ENCODE measurements at regions not wholly inside any gene's neighbourhood (a gene's known extent, or its start where the extent isn't known, plus 50 kb on each side); places are given as distances from the start of the nearest gene placed in this dataset.
"Not testable (repeated sequence)": the region's sequence is repeated elsewhere in the genome, so short reads cannot be mapped to it uniquely, and the experiment has no call there.

DNA sequence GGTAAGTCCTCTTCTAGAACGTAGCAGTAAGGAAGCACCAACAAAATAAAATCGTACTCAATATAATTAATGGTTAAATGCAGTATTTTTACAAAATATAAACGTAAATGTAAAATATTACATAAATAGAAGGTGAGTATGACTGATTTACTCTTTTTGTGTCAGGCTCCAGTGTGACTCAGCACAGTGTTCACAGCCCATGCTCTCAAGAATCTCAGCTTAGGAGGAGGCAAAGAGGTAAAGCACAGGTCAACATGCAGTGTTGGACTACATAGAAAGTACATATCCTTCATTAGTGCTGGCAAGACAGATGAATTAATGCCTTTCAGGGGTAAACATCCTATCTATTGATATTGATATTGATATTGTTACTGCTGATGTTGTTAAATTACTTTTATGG lies 2050.6 kb upstream of the RAG2 start:
- Histone ChIP-seq H3K4me1 (no peaks in the 10 kb centered on the region), H3K27me3 (no peaks in the 10 kb centered on the region), H3K27ac (no peak overlapping the region), H3K4me3 (no peak overlapping the region), H3K9me3 (no peaks in the 10 kb centered on the region), H3K36me3 (no peaks in the 10 kb centered on the region)
- WGBS, 5 donors = 50 to 62% (median 56%) methylated on average over 3 of the region's 3 CpGs
- no peak for DNase-seq
- TF ChIP-seq, protein P1, sequence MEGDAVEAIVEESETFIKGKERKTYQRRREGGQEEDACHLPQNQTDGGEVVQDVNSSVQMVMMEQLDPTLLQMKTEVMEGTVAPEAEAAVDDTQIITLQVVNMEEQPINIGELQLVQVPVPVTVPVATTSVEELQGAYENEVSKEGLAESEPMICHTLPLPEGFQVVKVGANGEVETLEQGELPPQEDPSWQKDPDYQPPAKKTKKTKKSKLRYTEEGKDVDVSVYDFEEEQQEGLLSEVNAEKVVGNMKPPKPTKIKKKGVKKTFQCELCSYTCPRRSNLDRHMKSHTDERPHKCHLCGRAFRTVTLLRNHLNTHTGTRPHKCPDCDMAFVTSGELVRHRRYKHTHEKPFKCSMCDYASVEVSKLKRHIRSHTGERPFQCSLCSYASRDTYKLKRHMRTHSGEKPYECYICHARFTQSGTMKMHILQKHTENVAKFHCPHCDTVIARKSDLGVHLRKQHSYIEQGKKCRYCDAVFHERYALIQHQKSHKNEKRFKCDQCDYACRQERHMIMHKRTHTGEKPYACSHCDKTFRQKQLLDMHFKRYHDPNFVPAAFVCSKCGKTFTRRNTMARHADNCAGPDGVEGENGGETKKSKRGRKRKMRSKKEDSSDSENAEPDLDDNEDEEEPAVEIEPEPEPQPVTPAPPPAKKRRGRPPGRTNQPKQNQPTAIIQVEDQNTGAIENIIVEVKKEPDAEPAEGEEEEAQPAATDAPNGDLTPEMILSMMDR (IDR thresholded peaks at IDR 0.05) = no peak
- TF ChIP-seq POLR2A (IDR thresholded peaks at IDR 0.05) (no peak), EP300 (IDR thresholded peaks at IDR 0.05) (no peak), POLR2AphosphoS5 (IDR thresholded peaks at IDR 0.05) (no peak)
- intact Hi-C loops (cut with DNase I; ENCODE audit: low total_unique reads) = no loop called here

DNA sequence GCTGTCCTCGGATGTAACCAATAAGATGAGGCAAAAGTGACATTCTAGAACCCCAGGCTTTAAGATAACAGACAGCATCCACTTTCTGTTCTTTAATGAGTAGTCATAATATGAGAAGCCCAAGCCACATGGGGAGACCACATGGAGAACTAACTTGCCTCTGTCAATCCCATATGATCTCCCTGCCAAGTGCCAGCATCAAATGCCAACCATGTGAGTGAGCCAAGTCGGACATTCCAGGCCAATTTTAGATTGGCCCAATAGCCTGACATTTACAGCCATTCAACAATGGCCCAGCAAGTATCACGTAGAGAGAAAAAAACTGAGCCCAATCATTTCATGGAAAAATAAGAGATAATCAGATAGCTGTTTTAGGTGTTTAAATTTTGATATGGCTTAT lies 2048.3 kb upstream of the RAG2 start:
- H3K36me3 ChIP-seq = no peaks in the 10 kb centered on the region
- peaks cover 0 to 18% (median 10%) of the 10 kb centered on the region in 4 donors for H3K9me3 ChIP-seq
- intact Hi-C loops (cut with DNase I; ENCODE audit: low total_unique reads) = no loop called here
- H3K4me3 ChIP-seq = no peak overlapping the region
- no peak for DNase-seq
- H3K4me1 ChIP-seq = no peaks in the 10 kb centered on the region
- no peak overlapping the region for H3K27ac ChIP-seq
- no peak for TF ChIP-seq EP300 (IDR thresholded peaks at IDR 0.05)
- TF ChIP-seq, protein P1 (IDR thresholded peaks at IDR 0.05) = no peak
- TF ChIP-seq POLR2AphosphoS5 (IDR thresholded peaks at IDR 0.05) = no peak
- TF ChIP-seq POLR2A (IDR thresholded peaks at IDR 0.05) = no peak
- no peaks in the 10 kb centered on the region for H3K27me3 ChIP-seq
- whole genome bisulfite sequencing, 5 donors = 68 to 84% (median 77%) methylated on average over 3 of the region's 3 CpGs

DNA sequence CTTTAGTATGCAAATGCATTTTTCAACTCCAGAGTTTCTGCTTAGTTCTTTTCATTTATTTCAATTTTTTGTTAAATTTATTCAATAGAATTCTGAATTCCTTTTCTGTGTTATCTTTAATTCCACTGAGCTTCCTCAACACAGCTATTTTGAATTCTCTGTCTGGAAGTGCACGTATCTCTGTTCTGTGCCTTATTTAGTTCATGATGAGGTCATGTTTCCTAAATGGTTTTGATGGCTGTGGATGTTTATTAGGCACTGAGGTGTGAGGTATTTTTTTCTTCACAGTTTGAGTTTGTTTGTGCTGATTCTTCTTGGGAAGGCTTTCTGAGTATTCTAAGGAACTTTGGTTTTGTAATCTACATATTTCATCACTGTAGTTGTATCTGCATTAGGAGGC lies 2042.8 kb upstream of the RAG2 start:
- Histone ChIP-seq H3K27ac (no peak overlapping the region), H3K27me3 (no peaks in the 10 kb centered on the region), H3K4me3 (no peak overlapping the region), H3K36me3 (no peaks in the 10 kb centered on the region), H3K9me3 (peaks cover 0 to 18% (median 13%) of the 10 kb centered on the region in 4 donors), H3K4me1 (no peaks in the 10 kb centered on the region)
- DNase-seq = no peak
- TF ChIP-seq, protein P1 (IDR thresholded peaks at IDR 0.05) = no peak
- TF ChIP-seq POLR2AphosphoS5 (IDR thresholded peaks at IDR 0.05) (no peak), POLR2A (IDR thresholded peaks at IDR 0.05) (no peak), EP300 (IDR thresholded peaks at IDR 0.05) (no peak)
- intact Hi-C loops (cut with DNase I; ENCODE audit: low total_unique reads) = no loop called here
- 64 to 87% (median 80%) methylated on average over 1 of the region's 1 CpG for WGBS, 5 donors

DNA sequence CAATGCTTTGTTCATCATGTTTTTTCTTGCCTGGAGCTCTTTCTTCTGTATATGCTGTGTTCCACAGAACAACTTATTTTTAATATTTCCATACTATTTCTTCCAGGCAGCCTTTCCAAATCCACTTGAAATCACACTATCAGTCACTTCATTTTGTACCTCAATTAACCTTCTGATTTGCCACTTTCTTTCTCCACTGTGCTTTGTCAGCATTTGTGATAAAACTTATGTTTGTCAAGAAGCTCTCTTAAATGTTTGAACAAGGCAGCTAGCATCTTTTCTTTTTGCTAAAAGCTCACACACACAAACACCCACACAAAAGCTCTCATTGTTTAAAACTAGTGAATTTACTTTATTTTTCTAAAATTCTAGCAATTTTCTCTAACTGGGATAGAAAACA lies 2014.7 kb upstream of the RAG2 start:
- TF ChIP-seq, protein P1 (IDR thresholded peaks at IDR 0.05) = no peak
- no peak for TF ChIP-seq POLR2AphosphoS5 (IDR thresholded peaks at IDR 0.05)
- no peak for TF ChIP-seq EP300 (IDR thresholded peaks at IDR 0.05)
- TF ChIP-seq POLR2A (IDR thresholded peaks at IDR 0.05) = no peak
- no peak overlapping the region for H3K27ac ChIP-seq

DNA sequence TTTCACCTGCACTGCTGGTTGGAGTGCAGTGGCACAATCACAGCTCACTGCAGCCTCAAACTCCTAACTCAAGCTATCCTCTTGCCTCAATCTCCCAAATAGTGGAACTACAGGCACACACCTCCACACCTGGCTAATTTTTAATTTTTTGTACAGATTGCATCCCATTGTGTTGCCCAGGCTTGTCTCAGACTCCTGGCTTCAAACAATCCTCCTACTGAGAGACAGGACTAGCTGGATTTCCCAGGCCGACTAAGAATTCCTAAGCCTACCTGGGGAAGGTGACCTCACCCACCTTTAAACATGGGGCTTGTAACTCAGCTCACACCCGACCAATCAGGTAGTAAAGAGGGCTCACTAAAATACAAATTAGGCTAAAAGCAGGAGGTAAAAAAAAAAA lies 2003.3 kb upstream of the RAG2 start:
- intact Hi-C loops (cut with DNase I; ENCODE audit: low total_unique reads); DNase-seq; H3K4me3 ChIP-seq; H3K36me3 ChIP-seq; H3K27ac ChIP-seq; H3K27me3 ChIP-seq; H3K4me1 ChIP-seq: not testable (repeated sequence)
- H3K9me3 ChIP-seq = peaks cover 0 to 19% (median 0%) of the 10 kb centered on the region in 4 donors
- WGBS, 5 donors = 51 to 76% (median 53%) methylated on average over 2 of the region's 2 CpGs

More for the DNA sequence above, 2014.7 kb upstream of the RAG2 start:
- Histone ChIP-seq H3K36me3 (no peaks in the 10 kb centered on the region), H3K27me3 (no peaks in the 10 kb centered on the region), H3K4me1 (no peaks in the 10 kb centered on the region), H3K4me3 (no peak overlapping the region), H3K9me3 (peaks cover 0 to 11% (median 0%) of the 10 kb centered on the region in 4 donors)
- intact Hi-C loops (cut with DNase I; ENCODE audit: low total_unique reads) = no loop called here
- DNase-seq = no peak

Data from stomach (tissue), 8 donors.